K562 (cell line): ENCODE measurements at regions not wholly inside any gene's neighbourhood (a gene's known extent, or its start where the extent isn't known, plus 50 kb on each side); places are given as distances from the start of the nearest gene placed in this dataset.

ENCODE experiments used
- ATAC-seq: fragments of 200-7000 bp; cut with Tn5 transposase; 3 replicates; pipeline ENCODE4 v1.9.1; 2020; ENCODE audit warnings: moderate library complexity
- BruUV-seq: library from RNA; stranded (reverse); fragments of 400-500 nt; replicated peaks from 2 replicates; lab custom pipeline; 2021; lab: Mats Ljungman, UMichigan
- CTCF ChIA-PET: fragments of 300-600 bp; formaldehyde crosslinking; extraction: SDS; loops from one replicate; lab custom pipeline; 2021; ENCODE audit warnings: low intra/inter-chr PET ratio; lab: Yijun Ruan, JAX
- POLR2A ChIA-PET: fragments of 300-600, 350-650 bp; sonication (Branson Sonifier 250); formaldehyde crosslinking; extraction: SDS; loops from one replicate; lab custom pipeline; 2021; ENCODE audit warnings: antibody characterized with exemption, inconsistent platforms; lab: Yijun Ruan, JAX
- DNase-seq, 4 experiments: peaks; one replicate each; pipeline versions ENCODE4 v3.0.0 to v3.0.0-alpha.2; 2011 to 2018; ENCODE audit warnings: low spot score in 3 of 4, mixed read lengths in 3 of 4; ENCODE audit errors: extremely low read depth in 1 of 4
- FAIRE-seq: peaks from 2 replicates; lab custom pipeline; 2011; peaks lifted over from hg19 to GRCh38; lab: Jason Lieb, UNC
- H2AFZ ChIP-seq: 2 replicates; pipeline ENCODE4 v1.6.0; 2011; ENCODE audit warnings: low read depth, low read length, control low read depth, inconsistent platforms
- H3K27ac ChIP-seq: fragments of 200-600 bp; 3 replicates; pipeline ENCODE4 v1.8.0; 2011; ENCODE audit warnings: low read depth, mild to moderate bottlenecking, control low read depth, inconsistent platforms, low read length, moderate library complexity, mixed read lengths; ENCODE audit errors: extremely low read depth
- H3K27me3 ChIP-seq, 2 experiments: fragments of 300-600 bp in 1 of 2; 2 replicates in 1 of 2; 3 replicates in 1 of 2; pipeline versions ENCODE4 v1.6.0 to v1.8.0; 2011; ENCODE audit warnings: inconsistent platforms in 2 of 2, low read length in 2 of 2, mild to moderate bottlenecking in 1 of 2, mixed read lengths in 1 of 2, moderate library complexity in 1 of 2; ENCODE audit not compliant: control insufficient read depth in 2 of 2, insufficient read depth in 2 of 2
- H3K36me3 ChIP-seq: fragments of 300-600 bp; 3 replicates; pipeline ENCODE4 v1.8.0; 2011; ENCODE audit warnings: mild to moderate bottlenecking, low read length, inconsistent platforms; ENCODE audit not compliant: control insufficient read depth, insufficient read depth
- H3K4me1 ChIP-seq, 2 experiments: fragments of 200-600 bp in 1 of 2; replicated peaks in 1 of 2; 2 replicates in 1 of 2; 3 replicates in 1 of 2; pipeline versions ENCODE4 v1.5.1 to v1.8.0; 2011; ENCODE audit warnings: inconsistent platforms in 2 of 2, low read length in 2 of 2, mild to moderate bottlenecking in 1 of 2, mixed read lengths in 1 of 2, moderate library complexity in 1 of 2; ENCODE audit not compliant: control insufficient read depth in 2 of 2, insufficient read depth in 2 of 2
- H3K4me2 ChIP-seq: 2 replicates; pipeline ENCODE4 v1.6.1; 2011; ENCODE audit warnings: low read length, control low read depth, inconsistent platforms, mixed read lengths; ENCODE audit not compliant: insufficient read depth
- H3K4me3 ChIP-seq: fragments of 200-600 bp; sonication (generic), shearing (Covaris generic); 2 replicates; pipeline ENCODE4 v1.5.1; 2016; ENCODE audit warnings: control low read depth, inconsistent platforms
- H3K79me2 ChIP-seq: fragments of 200-600 bp; 3 replicates; pipeline ENCODE4 v1.8.0; 2011; ENCODE audit warnings: low read length, inconsistent platforms; ENCODE audit not compliant: control insufficient read depth, insufficient read depth
- H3K9ac ChIP-seq, 2 experiments: 2 replicates each; pipeline versions ENCODE4 v1.6.0 to v1.6.1; 2011; ENCODE audit warnings: low read depth in 2 of 2, low read length in 2 of 2, control low read depth in 1 of 2, inconsistent platforms in 1 of 2, mild to moderate bottlenecking in 1 of 2, mixed read lengths in 1 of 2; ENCODE audit not compliant: insufficient read depth in 1 of 2
- H3K9me1 ChIP-seq: one replicate; pipeline ENCODE4 v1.6.0; 2011; ENCODE audit warnings: inconsistent platforms, mild to moderate bottlenecking, low read length, moderate library complexity; ENCODE audit not compliant: control insufficient read depth, insufficient read depth
- H3K9me3 ChIP-seq: replicated peaks from 2 replicates; pipeline ENCODE4 v1.5.1; 2011; ENCODE audit warnings: low read depth, low read length, inconsistent platforms; ENCODE audit not compliant: control insufficient read depth, insufficient read depth
- H4K20me1 ChIP-seq: replicated peaks from 2 replicates; pipeline ENCODE4 v1.6.1; 2011; ENCODE audit warnings: low read length, inconsistent platforms, mixed read lengths; ENCODE audit not compliant: control insufficient read depth, insufficient read depth
- BMI1 ChIP-seq: fragments of 150-350 bp; IDR thresholded peaks from 2 replicates; pipeline ENCODE4 v1.6.1; 2014; ENCODE audit warnings: low read length
- BRF1 ChIP-seq: IDR thresholded peaks from 3 replicates; pipeline ENCODE4 v1.6.1; 2011; ENCODE audit warnings: borderline replicate concordance, mild to moderate bottlenecking; ENCODE audit not compliant: insufficient read length; ENCODE audit errors: extremely low read depth
- C11orf30 ChIP-seq: fragments of 450-650 bp; IDR thresholded peaks from 2 replicates; pipeline ENCODE4 v1.6.1; 2016; ENCODE audit warnings: low read depth, mild to moderate bottlenecking
- CC2D1A ChIP-seq: fragments of 450-650 bp; IDR thresholded peaks from 2 replicates; pipeline ENCODE4 v1.6.1; 2017; ENCODE audit warnings: mild to moderate bottlenecking
- E2F3 ChIP-seq: fragments of 250-450 bp; sonication (Bioruptor Pico); IDR thresholded peaks from 2 replicates; pipeline ENCODE4 v1.4.0; 2020; ENCODE audit warnings: mild to moderate bottlenecking
- GTF2F1 ChIP-seq: IDR thresholded peaks from 2 replicates; pipeline ENCODE4 v1.6.1; 2011; ENCODE audit warnings: low read depth, low read length, improper control_type of control experiment
- NFE2L1 ChIP-seq: fragments of 450-650 bp; IDR thresholded peaks from 2 replicates; pipeline ENCODE4 v1.6.1; 2016; ENCODE audit warnings: missing genetic modification characterization, low read depth, mild to moderate bottlenecking, missing compliant biosample characterization, moderate library complexity, borderline replicate concordance
- POLR2AphosphoS5 ChIP-seq: IDR thresholded peaks from 2 replicates; pipeline ENCODE4 v1.6.1; 2011; ENCODE audit warnings: mild to moderate bottlenecking, low read depth, low read length, moderate library complexity; ENCODE audit not compliant: control insufficient read depth, insufficient read depth
- RBBP5 ChIP-seq: fragments of 200-600 bp; sonication (generic); IDR thresholded peaks from 2 replicates; pipeline ENCODE4 v1.6.1; 2012; ENCODE audit warnings: borderline replicate concordance, mild to moderate bottlenecking, low read length, control low read depth, inconsistent platforms; ENCODE audit not compliant: insufficient read depth, poor library complexity, severe bottlenecking
- RCOR1 ChIP-seq, 2 experiments: IDR thresholded peaks; 2 replicates each; pipeline ENCODE4 v1.6.1; 2012; ENCODE audit warnings: low read depth in 2 of 2, low read length in 2 of 2, borderline replicate concordance in 1 of 2, improper control_type of control experiment in 1 of 2
- SNIP1 ChIP-seq: fragments of 450-650 bp; IDR thresholded peaks from 2 replicates; pipeline ENCODE4 v1.7.1; 2017; ENCODE audit warnings: low read depth, mild to moderate bottlenecking
- ZNF384 ChIP-seq: IDR thresholded peaks from 2 replicates; pipeline ENCODE4 v1.6.1; 2012; ENCODE audit warnings: low read depth, low read length, improper control_type of control experiment
- whole genome bisulfite sequencing: fragments of 100-300 bp; shearing (Covaris generic); methylation state at CpG from one replicate; pipeline ENCODE4 v1.1.6; 2016; ENCODE audit warnings: low coverage, mixed read lengths; ENCODE audit not compliant: insufficient coverage; ENCODE audit errors: missing lambda C conversion rate; 5-methylcytosine and 5-hydroxymethylcytosine counted together
- in situ Hi-C: fragments of 300-500 bp; cut with MboI; formaldehyde crosslinking; loops from 4 replicates; pipeline ENCODE4 v1.15.0; 2018; ENCODE audit warnings: inconsistent platforms, mixed read lengths
- intact Hi-C: fragments of 100-400 bp; cut with micrococcal nuclease; formaldehyde crosslinking; loops from 2 replicates; pipeline ENCODE4 v1.14.2; 2022

DNA sequence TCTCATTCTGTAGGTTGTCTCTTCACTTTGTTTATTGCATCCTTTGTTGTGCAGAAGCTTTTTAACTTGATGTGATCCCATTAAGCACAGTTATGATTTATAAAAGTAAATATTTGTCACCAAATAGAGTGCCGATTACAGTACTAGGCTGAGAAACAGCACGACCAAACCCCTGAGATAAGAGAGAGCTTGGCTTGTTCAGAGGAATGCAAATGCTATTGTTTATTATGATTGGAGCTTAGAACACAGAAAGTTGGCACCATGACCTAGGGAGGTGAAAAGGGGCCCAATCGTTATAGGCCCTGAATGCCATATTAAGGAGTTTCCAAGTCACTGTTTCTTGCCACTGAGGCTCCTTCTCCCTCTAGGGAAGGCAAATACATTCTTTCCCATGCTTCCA, 214.9 kb downstream of the KITLG start:
- in situ Hi-C loops, result no loop called here
- H3K79me2 ChIP-seq, result no peaks in the 10 kb centered on the region
- no peak overlapping the region for H3K27ac ChIP-seq
- H3K27me3 ChIP-seq, result no peaks in the 10 kb centered on the region
- no peak overlapping the region for H2AFZ ChIP-seq
- no peak for ATAC-seq
- H3K9ac ChIP-seq, result no peak overlapping the region
- no peak for TF ChIP-seq E2F3 (CRISPR knock-in tag)
- TF ChIP-seq CC2D1A, result no peak
- no peak for TF ChIP-seq RCOR1 (IDR thresholded peaks at IDR 0.05; ENCODE audit: borderline replicate concordance in 1 of 2, low read depth in 2 of 2, low read length in 2 of 2)
- TF ChIP-seq ZNF384, result no peak
- TF ChIP-seq NFE2L1 (tag), result no peak
- no peak for TF ChIP-seq GTF2F1
- TF ChIP-seq POLR2AphosphoS5, result no peak
- TF ChIP-seq BMI1, result no peak
- no TSS peak for BruUV-seq
- H3K36me3 ChIP-seq, result no peaks in the 10 kb centered on the region
- no peaks in the 10 kb centered on the region for H4K20me1 ChIP-seq
- H3K4me1 ChIP-seq, result no peaks in the 10 kb centered on the region
- H3K4me2 ChIP-seq, result no peak overlapping the region
- no peaks in the 10 kb centered on the region for H3K9me3 ChIP-seq
- no peak overlapping the region for H3K4me3 ChIP-seq
- FAIRE-seq, result no peak
- intact Hi-C loops, result no loop called here
- no peaks in the 10 kb centered on the region for H3K9me1 ChIP-seq
- ChIA-PET POLR2A (no interaction called here), CTCF (no interaction called here)
- 10% methylated on average over 3 of the region's 3 CpGs for WGBS
- no peak for DNase-seq

DNA sequence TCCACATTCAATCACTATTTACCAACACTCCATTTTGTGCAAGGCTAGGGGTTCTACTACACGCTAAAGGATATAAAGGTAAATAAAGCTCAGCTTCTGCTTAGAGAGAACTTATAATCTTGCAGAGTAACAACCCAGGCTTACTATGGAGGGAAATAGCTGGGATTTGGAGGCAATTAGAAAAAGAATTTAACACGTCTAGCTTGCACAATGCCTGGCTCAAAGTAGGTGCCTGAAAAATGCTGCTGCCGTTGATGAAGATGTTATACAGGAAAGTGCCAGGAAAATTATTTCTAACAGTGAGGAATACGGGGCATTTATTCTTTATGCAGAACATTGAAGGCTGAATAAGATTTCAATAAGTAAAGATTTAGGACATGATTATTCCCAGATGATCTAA, 214.2 kb downstream of the KITLG start:
- ChIA-PET POLR2A (no interaction called here), CTCF (no interaction called here)
- Histone ChIP-seq H3K4me3 (no peak overlapping the region), H2AFZ (no peak overlapping the region), H4K20me1 (no peaks in the 10 kb centered on the region), H3K27me3 (no peaks in the 10 kb centered on the region), H3K4me1 (no peaks in the 10 kb centered on the region), H3K27ac (no peak overlapping the region), H3K9me3 (no peaks in the 10 kb centered on the region), H3K79me2 (no peaks in the 10 kb centered on the region), H3K9me1 (no peaks in the 10 kb centered on the region), H3K4me2 (no peak overlapping the region), H3K36me3 (no peaks in the 10 kb centered on the region), H3K9ac (no peak overlapping the region)
- BruUV-seq, result no TSS peak
- TF ChIP-seq SNIP1 (no peak), C11orf30 (no peak), RBBP5 (no peak), BRF1 (no peak)
- FAIRE-seq (no peak), ATAC-seq (no peak), DNase-seq (no peak)
- in situ Hi-C loops (no loop called here), intact Hi-C loops (no loop called here)
- 7% methylated on average over 4 of the region's 4 CpGs for WGBS
